Cardiac fibroblast (primary cell): ENCODE measurements at regions not wholly inside any gene's neighbourhood (a gene's known extent, or its start where the extent isn't known, plus 50 kb on each side); places are given as distances from the start of the nearest gene placed in this dataset.

ENCODE experiments used
- DNase-seq, 2 donors: peaks; one replicate each; pipeline versions ENCODE4 v3.0.0 to v3.0.0-alpha.2; 2010; ENCODE audit warnings: low read depth in 2 of 2
- H3K4me3 ChIP-seq, 2 donors: replicated peaks in 1 of 2; 1 replicate in 1 of 2; 2 replicates in 1 of 2; pipeline ENCODE4 v1.5.1; 2011; ENCODE audit warnings: low read depth in 2 of 2, low read length in 2 of 2, mild to moderate bottlenecking in 2 of 2, moderate library complexity in 1 of 2
- CTCF ChIP-seq: IDR thresholded peaks from one replicate; pipeline ENCODE4 v1.5.1; 2011; ENCODE audit warnings: low read depth, mild to moderate bottlenecking, low read length, inconsistent platforms

GRCh38 chrX:40267334-40268187 lies 169.8 kb upstream of the BCOR start:
- peak overlapping the region; percentile 44 to 53 for H3K4me3 ChIP-seq
- DNase-seq: peak in 1 of 2 donors; percentile 9

GRCh38 chrX:40266490-40267333 lies 169.0 kb upstream of the BCOR start:
- peak; percentile 69 to 73 for DNase-seq
- peak overlapping the region; percentile 44 to 53 for H3K4me3 ChIP-seq
- peak; percentile 78 for TF ChIP-seq CTCF

More at GRCh38 chrX:40267334-40268187, 169.8 kb upstream of the BCOR start:
- TF ChIP-seq CTCF: no peak

GRCh38 chrX:40265936-40266335 lies 168.2 kb upstream of the BCOR start:
- no peak overlapping the region for H3K4me3 ChIP-seq
- TF ChIP-seq CTCF: no peak
- DNase-seq: no peak

GRCh38 chrX:40263014-40263560 lies 165.3 kb upstream of the BCOR start:
- TF ChIP-seq CTCF: no peak
- peak; percentile 29 to 49 for DNase-seq
- no peak overlapping the region for H3K4me3 ChIP-seq

- no peak for TF ChIP-seq CTCF
- no peak overlapping the region for H3K4me3 ChIP-seq
- peak; percentile 64 to 93 for DNase-seq
Measured at GRCh38 chrX:40262157-40263013, 164.6 kb upstream of the BCOR start.

GRCh38 chrX:40261833-40262156 lies 164.0 kb upstream of the BCOR start:
- no peak overlapping the region for H3K4me3 ChIP-seq
- no peak for DNase-seq
- TF ChIP-seq CTCF: no peak
